Neural cell (in vitro differentiated cells): ENCODE measurements at regions not wholly inside any gene's neighbourhood (a gene's known extent, or its start where the extent isn't known, plus 50 kb on each side); places are given as distances from the start of the nearest gene placed in this dataset.

Source experiments
- H2AFZ ChIP-seq: fragments of 200-600, 300-800 bp; sonication (generic), shearing (Covaris generic); 2 replicates; pipeline ENCODE4 v1.6.0; 2014; ENCODE audit warnings: low read depth, mild to moderate bottlenecking, antibody characterized with exemption, low read length, moderate library complexity
- H3F3A ChIP-seq: fragments of 200-600 bp; shearing (Covaris generic); 2 replicates; pipeline ENCODE4 v1.6.1; 2016; ENCODE audit warnings: mild to moderate bottlenecking, moderate library complexity, mixed read lengths, antibody characterized with exemption, low read length; ENCODE audit not compliant: insufficient read depth, poor library complexity, severe bottlenecking
- H3K27ac ChIP-seq: fragments of 200-600, 300-800 bp; sonication (generic), shearing (Covaris generic); 2 replicates; pipeline ENCODE4 v1.5.1; 2014; ENCODE audit warnings: mild to moderate bottlenecking, low read length, moderate library complexity
- H3K27me3 ChIP-seq: fragments of 300-800, 200-600 bp; sonication (generic), shearing (Covaris generic); 2 replicates; pipeline ENCODE4 v1.6.0; 2014; ENCODE audit warnings: mild to moderate bottlenecking, low read depth, low read length, moderate library complexity; ENCODE audit not compliant: insufficient read depth
- H3K36me3 ChIP-seq: fragments of 300-800, 200-600 bp; sonication (generic), shearing (Covaris generic); 2 replicates; pipeline ENCODE4 v1.5.1; 2014; ENCODE audit warnings: mild to moderate bottlenecking, antibody characterized with exemption, low read length, moderate library complexity; ENCODE audit not compliant: insufficient read depth
- H3K4me2 ChIP-seq: fragments of 300-800, 200-600 bp; sonication (generic), shearing (Covaris generic); 2 replicates; pipeline ENCODE4 v1.6.0; 2014; ENCODE audit warnings: mild to moderate bottlenecking, low read length
- H3K4me3 ChIP-seq: fragments of 300-800, 200-600 bp; sonication (generic), shearing (Covaris generic); 2 replicates; pipeline ENCODE4 v1.5.1; 2014; ENCODE audit warnings: mild to moderate bottlenecking, low read length, moderate library complexity
- H3K79me2 ChIP-seq: fragments of 200-600 bp; shearing (Covaris generic); replicated peaks from 2 replicates; pipeline ENCODE4 v1.6.0; 2014; ENCODE audit warnings: mild to moderate bottlenecking, low read length, moderate library complexity; ENCODE audit not compliant: insufficient read depth
- H3K9ac ChIP-seq: fragments of 300-800, 200-600 bp; sonication (generic), shearing (Covaris generic); 2 replicates; pipeline ENCODE4 v1.6.1; 2016; ENCODE audit warnings: mild to moderate bottlenecking, low read length, mixed read lengths
- H3K9me2 ChIP-seq: fragments of 200-600 bp; shearing (Covaris generic); 2 replicates; pipeline ENCODE4 v1.6.1; 2016; ENCODE audit warnings: mild to moderate bottlenecking, low read length, mixed read lengths; ENCODE audit not compliant: insufficient read depth
- H3K9me3 ChIP-seq: fragments of 200-600, 300-800 bp; sonication (generic), shearing (Covaris generic); 2 replicates; pipeline ENCODE4 v1.6.1; 2016; ENCODE audit warnings: mild to moderate bottlenecking, mixed run types, low read length, moderate library complexity, mixed read lengths
- H4K20me1 ChIP-seq: fragments of 200-600 bp; shearing (Covaris generic); 2 replicates; pipeline ENCODE4 v1.6.1; 2016; ENCODE audit warnings: mild to moderate bottlenecking, mixed run types; ENCODE audit not compliant: insufficient read depth
- CTCF ChIP-seq: fragments of 450-650 bp; IDR thresholded peaks from 2 replicates; pipeline ENCODE4 v1.5.1; 2014; ENCODE audit warnings: antibody characterized with exemption, mild to moderate bottlenecking, moderate library complexity; ENCODE audit not compliant: poor library complexity, severe bottlenecking
- EP300 ChIP-seq: fragments of 450-650 bp; conservative IDR thresholded peaks from 2 replicates; pipeline ENCODE4 v1.6.1; 2014; ENCODE audit warnings: antibody characterized with exemption, mild to moderate bottlenecking, moderate library complexity; ENCODE audit not compliant: poor library complexity, severe bottlenecking
- EZH2 ChIP-seq: fragments of 200-600, 300-800 bp; shearing (Covaris generic), sonication (generic); IDR thresholded peaks from 2 replicates; pipeline ENCODE4 v1.6.1; 2014; ENCODE audit warnings: antibody characterized with exemption, low read length, borderline replicate concordance, mild to moderate bottlenecking; ENCODE audit not compliant: insufficient read depth, poor library complexity, severe bottlenecking
- MXI1 ChIP-seq: fragments of 450-650 bp; conservative IDR thresholded peaks from 2 replicates; pipeline ENCODE4 v1.6.1; 2014; ENCODE audit warnings: antibody characterized with exemption, mild to moderate bottlenecking; ENCODE audit not compliant: poor library complexity, severe bottlenecking
- POLR2AphosphoS5 ChIP-seq: IDR thresholded peaks from 2 replicates; pipeline ENCODE4 v1.6.1; 2012
- RAD21 ChIP-seq: fragments of 450-650 bp; conservative IDR thresholded peaks from 2 replicates; pipeline ENCODE4 v1.6.1; 2014; ENCODE audit warnings: antibody characterized with exemption, mild to moderate bottlenecking, moderate library complexity
- REST ChIP-seq: IDR thresholded peaks from 2 replicates; pipeline ENCODE4 v1.6.1; 2012; ENCODE audit warnings: borderline replicate concordance
- SMC3 ChIP-seq: fragments of 450-650 bp; conservative IDR thresholded peaks from 2 replicates; pipeline ENCODE4 v1.6.1; 2014; ENCODE audit warnings: antibody characterized with exemption, mild to moderate bottlenecking, moderate library complexity; ENCODE audit not compliant: poor library complexity
- TAF1 ChIP-seq: IDR thresholded peaks from 2 replicates; pipeline ENCODE4 v1.6.1; 2012; ENCODE audit warnings: low read depth

DNA sequence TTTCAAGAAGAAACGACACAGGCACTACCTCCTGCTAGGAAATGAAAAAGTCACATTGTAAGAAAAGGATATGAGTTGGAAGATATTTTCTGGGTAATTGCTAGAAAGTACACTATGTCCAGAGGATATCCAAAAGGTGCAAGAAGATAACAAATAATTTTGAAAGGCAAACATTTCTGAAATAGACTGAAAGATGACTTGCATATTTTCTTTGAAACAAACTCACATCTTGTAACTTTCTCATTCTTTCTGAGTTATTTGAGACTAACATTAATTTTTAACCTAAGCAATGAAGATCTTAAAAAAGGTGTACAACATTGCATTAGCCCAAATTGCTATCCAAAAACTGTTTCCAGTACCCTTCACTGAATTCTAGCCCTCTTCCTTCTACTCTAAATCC lies 79.6 kb upstream of the KCTD3 start:
- no peaks in the 10 kb centered on the region for H4K20me1 ChIP-seq
- no peaks in the 10 kb centered on the region for H3K9me3 ChIP-seq
- no peak overlapping the region for H3K4me3 ChIP-seq
- H3K9ac ChIP-seq, result no peak overlapping the region
- H2AFZ ChIP-seq, result no peak overlapping the region
- no peaks in the 10 kb centered on the region for H3K27me3 ChIP-seq
- no peaks in the 10 kb centered on the region for H3K79me2 ChIP-seq
- H3K4me2 ChIP-seq, result no peak overlapping the region
- peaks cover 5% of the 10 kb centered on the region for H3F3A ChIP-seq
- H3K9me2 ChIP-seq, result no peaks in the 10 kb centered on the region
- no peak for TF ChIP-seq POLR2AphosphoS5
- TF ChIP-seq MXI1, result no peak
- TF ChIP-seq TAF1, result no peak
- no peak for TF ChIP-seq REST
- TF ChIP-seq EP300, result no peak
- TF ChIP-seq RAD21, result no peak
- no peak for TF ChIP-seq CTCF
- TF ChIP-seq SMC3, result no peak
- no peak for TF ChIP-seq EZH2
- no peaks in the 10 kb centered on the region for H3K36me3 ChIP-seq
- H3K27ac ChIP-seq, result no peak overlapping the region

GRCh38 chr1:215488850-215489249 lies 78.3 kb upstream of the KCTD3 start:
- TF ChIP-seq EZH2 (no peak), REST (no peak), TAF1 (no peak), POLR2AphosphoS5 (no peak), RAD21 (no peak), CTCF (no peak), MXI1 (no peak), SMC3 (no peak), EP300 (no peak)
- H3K4me2 ChIP-seq, result no peak overlapping the region
- H4K20me1 ChIP-seq, result no peaks in the 10 kb centered on the region
- H3K9me3 ChIP-seq, result no peaks in the 10 kb centered on the region
- no peaks in the 10 kb centered on the region for H3K9me2 ChIP-seq
- H2AFZ ChIP-seq, result no peak overlapping the region
- no peaks in the 10 kb centered on the region for H3K36me3 ChIP-seq
- H3K4me3 ChIP-seq, result no peak overlapping the region
- no peak overlapping the region for H3K27ac ChIP-seq
- H3K27me3 ChIP-seq, result no peaks in the 10 kb centered on the region
- H3K9ac ChIP-seq, result no peak overlapping the region
- H3F3A ChIP-seq, result peaks cover 3% of the 10 kb centered on the region
- no peaks in the 10 kb centered on the region for H3K79me2 ChIP-seq
